ENCODE measurements at regions not wholly inside any gene's neighbourhood (a gene's known extent, or its start where the extent isn't known, plus 50 kb on each side); places are given as distances from the start of the nearest gene placed in this dataset.

- H3K4me3 ChIP-seq (ENCODE audit: low read depth, low read length) = no peak overlapping the region
- no peaks in the 10 kb centered on the region for H3K36me3 ChIP-seq (ENCODE audit: insufficient read depth, low read length)
- no peak overlapping the region for H2AFZ ChIP-seq (ENCODE audit: low read length, unreplicated experiment)
- no peak overlapping the region for H3K27ac ChIP-seq (ENCODE audit: low read depth, low read length)
- no peaks in the 10 kb centered on the region for H3K27me3 ChIP-seq (ENCODE audit: insufficient read depth, low read length)
- H3K4me1 ChIP-seq (ENCODE audit: control insufficient read depth, insufficient read depth, low read length, unreplicated experiment) = peaks cover 7% of the 10 kb centered on the region
- H3K79me2 ChIP-seq (ENCODE audit: control insufficient read depth, insufficient read depth, low read length, unreplicated experiment) = no peaks in the 10 kb centered on the region
Observed at GRCh38 chr10:31754803-31755624, 173.6 kb downstream of the ARHGAP12 start.

GRCh38 chr10:31753681-31754080, 174.9 kb downstream of the ARHGAP12 start:
- Histone ChIP-seq H3K4me1 (ENCODE audit: control insufficient read depth, insufficient read depth, low read length, unreplicated experiment) (peaks cover 7% of the 10 kb centered on the region), H3K27me3 (ENCODE audit: insufficient read depth, low read length) (no peaks in the 10 kb centered on the region), H2AFZ (ENCODE audit: low read length, unreplicated experiment) (no peak overlapping the region), H3K4me3 (ENCODE audit: low read depth, low read length) (no peak overlapping the region), H3K27ac (ENCODE audit: low read depth, low read length) (no peak overlapping the region), H3K36me3 (ENCODE audit: insufficient read depth, low read length) (no peaks in the 10 kb centered on the region), H3K79me2 (ENCODE audit: control insufficient read depth, insufficient read depth, low read length, unreplicated experiment) (no peaks in the 10 kb centered on the region)

GRCh38 chr10:31752170-31752569, 176.5 kb downstream of the ARHGAP12 start:
- H3K27ac ChIP-seq (ENCODE audit: low read depth, low read length) = no peak overlapping the region
- no peaks in the 10 kb centered on the region for H3K79me2 ChIP-seq (ENCODE audit: control insufficient read depth, insufficient read depth, low read length, unreplicated experiment)
- H3K27me3 ChIP-seq (ENCODE audit: insufficient read depth, low read length) = no peaks in the 10 kb centered on the region
- H3K4me3 ChIP-seq (ENCODE audit: low read depth, low read length) = no peak overlapping the region
- no peaks in the 10 kb centered on the region for H3K36me3 ChIP-seq (ENCODE audit: insufficient read depth, low read length)
- H2AFZ ChIP-seq (ENCODE audit: low read length, unreplicated experiment) = no peak overlapping the region
- peaks cover 7% of the 10 kb centered on the region for H3K4me1 ChIP-seq (ENCODE audit: control insufficient read depth, insufficient read depth, low read length, unreplicated experiment)

GRCh38 chr10:31751738-31752080, 176.9 kb downstream of the ARHGAP12 start:
- no peak overlapping the region for H3K27ac ChIP-seq (ENCODE audit: low read depth, low read length)
- H3K27me3 ChIP-seq (ENCODE audit: insufficient read depth, low read length) = no peaks in the 10 kb centered on the region
- H3K4me3 ChIP-seq (ENCODE audit: low read depth, low read length) = no peak overlapping the region
- no peaks in the 10 kb centered on the region for H3K79me2 ChIP-seq (ENCODE audit: control insufficient read depth, insufficient read depth, low read length, unreplicated experiment)
- H3K36me3 ChIP-seq (ENCODE audit: insufficient read depth, low read length) = no peaks in the 10 kb centered on the region
- no peak overlapping the region for H2AFZ ChIP-seq (ENCODE audit: low read length, unreplicated experiment)
- H3K4me1 ChIP-seq (ENCODE audit: control insufficient read depth, insufficient read depth, low read length, unreplicated experiment) = peaks cover 7% of the 10 kb centered on the region

- Histone ChIP-seq H3K79me2 (ENCODE audit: control insufficient read depth, insufficient read depth, low read length, unreplicated experiment) (no peaks in the 10 kb centered on the region), H3K4me1 (ENCODE audit: control insufficient read depth, insufficient read depth, low read length, unreplicated experiment) (peaks cover 9% of the 10 kb centered on the region), H3K36me3 (ENCODE audit: insufficient read depth, low read length) (no peaks in the 10 kb centered on the region), H3K27ac (ENCODE audit: low read depth, low read length) (no peak overlapping the region), H3K4me3 (ENCODE audit: low read depth, low read length) (no peak overlapping the region), H2AFZ (ENCODE audit: low read length, unreplicated experiment) (no peak overlapping the region), H3K27me3 (ENCODE audit: insufficient read depth, low read length) (no peaks in the 10 kb centered on the region)
Observed at GRCh38 chr10:31751051-31751737, 177.4 kb downstream of the ARHGAP12 start.

- Histone ChIP-seq H3K27me3 (ENCODE audit: insufficient read depth, low read length) (no peaks in the 10 kb centered on the region), H3K79me2 (ENCODE audit: control insufficient read depth, insufficient read depth, low read length, unreplicated experiment) (no peaks in the 10 kb centered on the region), H3K27ac (ENCODE audit: low read depth, low read length) (no peak overlapping the region), H3K4me1 (ENCODE audit: control insufficient read depth, insufficient read depth, low read length, unreplicated experiment) (peaks cover 17% of the 10 kb centered on the region), H2AFZ (ENCODE audit: low read length, unreplicated experiment) (no peak overlapping the region), H3K4me3 (ENCODE audit: low read depth, low read length) (no peak overlapping the region), H3K36me3 (ENCODE audit: insufficient read depth, low read length) (no peaks in the 10 kb centered on the region)
Observed at GRCh38 chr10:31749981-31750840, 178.4 kb downstream of the ARHGAP12 start.

DNA sequence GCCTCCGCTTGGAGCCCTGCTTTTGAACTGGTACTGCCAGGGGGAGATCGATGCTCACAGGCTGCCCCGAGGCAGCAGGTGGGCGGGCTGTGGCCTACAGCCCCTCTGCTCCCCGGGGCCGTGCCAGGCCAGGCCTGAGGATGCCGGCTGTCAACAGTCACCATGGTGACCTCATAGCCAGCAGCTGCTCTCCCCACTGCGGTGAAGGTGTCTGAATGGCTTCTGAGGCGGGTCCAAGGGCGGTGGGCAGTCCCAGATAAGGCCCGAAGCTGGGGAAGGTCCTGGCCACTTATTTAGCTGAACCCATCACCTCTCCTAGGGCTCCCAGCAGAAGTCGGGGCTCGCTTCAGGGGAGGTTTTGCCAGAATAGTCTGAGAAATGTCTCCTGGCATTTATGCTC, 179.3 kb downstream of the ARHGAP12 start:
- Histone ChIP-seq H3K79me2 (ENCODE audit: control insufficient read depth, insufficient read depth, low read length, unreplicated experiment) (no peaks in the 10 kb centered on the region), H3K36me3 (ENCODE audit: insufficient read depth, low read length) (no peaks in the 10 kb centered on the region), H3K4me3 (ENCODE audit: low read depth, low read length) (no peak overlapping the region), H2AFZ (ENCODE audit: low read length, unreplicated experiment) (no peak overlapping the region), H3K27ac (ENCODE audit: low read depth, low read length) (no peak overlapping the region), H3K27me3 (ENCODE audit: insufficient read depth, low read length) (no peaks in the 10 kb centered on the region), H3K4me1 (ENCODE audit: control insufficient read depth, insufficient read depth, low read length, unreplicated experiment) (peaks cover 15% of the 10 kb centered on the region)

- peaks cover 15% of the 10 kb centered on the region for H3K4me1 ChIP-seq (ENCODE audit: control insufficient read depth, insufficient read depth, low read length, unreplicated experiment)
Observed at GRCh38 chr10:31745612-31746376, 182.8 kb downstream of the ARHGAP12 start.

DNA sequence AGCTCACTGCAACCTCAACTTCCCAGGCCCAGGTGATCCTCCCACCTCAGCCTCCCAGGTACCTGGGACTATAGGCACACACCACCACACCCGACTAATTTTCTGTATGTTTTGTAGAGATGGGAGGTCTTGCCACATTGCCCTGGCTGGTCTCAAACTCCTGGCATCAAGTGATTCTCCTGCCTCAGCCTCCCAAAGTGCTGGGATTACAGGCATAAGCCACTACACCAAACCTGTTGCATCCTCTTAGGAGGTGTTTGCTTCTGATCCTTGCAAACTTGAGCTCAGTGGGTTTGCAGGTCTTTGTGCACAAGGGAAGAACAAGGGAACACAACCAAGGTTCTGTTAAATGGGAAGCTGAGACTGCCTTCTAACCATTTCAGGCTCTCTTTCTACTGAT, 184.6 kb downstream of the ARHGAP12 start:
- Histone ChIP-seq H3K79me2 (ENCODE audit: control insufficient read depth, insufficient read depth, low read length, unreplicated experiment) (no peaks in the 10 kb centered on the region), H2AFZ (ENCODE audit: low read length, unreplicated experiment) (no peak overlapping the region), H3K4me3 (ENCODE audit: low read depth, low read length) (no peak overlapping the region), H3K4me1 (ENCODE audit: control insufficient read depth, insufficient read depth, low read length, unreplicated experiment) (peaks cover 15% of the 10 kb centered on the region), H3K27me3 (ENCODE audit: insufficient read depth, low read length) (no peaks in the 10 kb centered on the region), H3K36me3 (ENCODE audit: insufficient read depth, low read length) (no peaks in the 10 kb centered on the region), H3K27ac (ENCODE audit: low read depth, low read length) (no peak overlapping the region)

More at GRCh38 chr10:31745612-31746376, 182.8 kb downstream of the ARHGAP12 start:
- Histone ChIP-seq H3K79me2 (ENCODE audit: control insufficient read depth, insufficient read depth, low read length, unreplicated experiment) (no peaks in the 10 kb centered on the region), H3K4me3 (ENCODE audit: low read depth, low read length) (no peak overlapping the region), H3K27me3 (ENCODE audit: insufficient read depth, low read length) (no peaks in the 10 kb centered on the region), H2AFZ (ENCODE audit: low read length, unreplicated experiment) (no peak overlapping the region), H3K36me3 (ENCODE audit: insufficient read depth, low read length) (no peaks in the 10 kb centered on the region), H3K27ac (ENCODE audit: low read depth, low read length) (peak overlapping the region; percentile 62)

GRCh38 chr10:31742255-31742654, 186.4 kb downstream of the ARHGAP12 start:
- Histone ChIP-seq H3K27ac (ENCODE audit: low read depth, low read length) (no peak overlapping the region), H2AFZ (ENCODE audit: low read length, unreplicated experiment) (no peak overlapping the region), H3K4me3 (ENCODE audit: low read depth, low read length) (no peak overlapping the region), H3K79me2 (ENCODE audit: control insufficient read depth, insufficient read depth, low read length, unreplicated experiment) (no peaks in the 10 kb centered on the region), H3K4me1 (ENCODE audit: control insufficient read depth, insufficient read depth, low read length, unreplicated experiment) (peaks cover 15% of the 10 kb centered on the region), H3K27me3 (ENCODE audit: insufficient read depth, low read length) (no peaks in the 10 kb centered on the region), H3K36me3 (ENCODE audit: insufficient read depth, low read length) (no peaks in the 10 kb centered on the region)
